ENCODE measurements at regions not wholly inside any gene's neighbourhood (a gene's known extent, or its start where the extent isn't known, plus 50 kb on each side); places are given as distances from the start of the nearest gene placed in this dataset.

DNA sequence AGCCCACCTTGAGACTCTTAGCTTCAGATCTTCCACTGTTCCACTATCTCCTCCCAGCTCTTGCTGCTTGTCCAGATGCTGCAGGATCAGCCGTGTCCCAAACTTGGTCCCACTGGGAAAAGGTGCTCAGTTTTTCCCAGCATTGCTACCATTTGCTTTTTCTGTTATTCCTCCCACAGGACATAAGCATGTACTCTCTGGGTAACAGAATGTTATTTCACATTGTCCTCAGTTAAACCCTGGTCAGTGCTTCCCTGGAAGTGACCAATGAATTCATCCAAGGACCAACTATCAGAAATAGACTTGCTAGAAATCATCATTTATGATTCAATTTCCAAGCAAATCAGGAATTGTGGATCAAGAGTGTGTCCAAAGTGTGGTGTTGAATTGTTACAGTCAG is 179.2 kb upstream of the ZNF32 start:
- POLR2A ChIA-PET = no interaction called here
- no peak for FAIRE-seq
- no peak overlapping the region for H3K4me2 ChIP-seq
- H3K27ac ChIP-seq = no peak overlapping the region
- no peak for ATAC-seq
- DNase-seq (ENCODE audit: low read depth in 1 of 2, low spot score in 1 of 2) = no peak
- CTCF ChIA-PET = no interaction called here
- TF ChIP-seq NPAS2 (CRISPR knock-in tag; IDR thresholded peaks at IDR 0.05; ENCODE audit: borderline replicate concordance) = no peak
- no peak for TF ChIP-seq RNF2 (IDR thresholded peaks at IDR 0.05; ENCODE audit: borderline replicate concordance, low read depth)
- TF ChIP-seq RAD21 (conservative IDR thresholded peaks at IDR 0.05 in 1 of 2, IDR thresholded peaks at IDR 0.05 in 1 of 2) = no peak
- TF ChIP-seq FOSL2 (IDR thresholded peaks at IDR 0.05) = no peak
- no peak for TF ChIP-seq FOSL2 (CRISPR knock-in tag; IDR thresholded peaks at IDR 0.05)
- TF ChIP-seq JUNB (IDR thresholded peaks at IDR 0.05) = no peak
- TF ChIP-seq EP300 (IDR thresholded peaks at IDR 0.05) = no peak
- no peak for TF ChIP-seq BHLHE40 (IDR thresholded peaks at IDR 0.05; ENCODE audit: low read depth, low read length)
- TF ChIP-seq RARB (CRISPR knock-in tag; IDR thresholded peaks at IDR 0.05) = no peak
- no peaks in the 10 kb centered on the region for H3K4me1 ChIP-seq
- no peaks in the 10 kb centered on the region for H3K9me3 ChIP-seq
- WGBS (ENCODE audit: missing lambda C conversion rate) = 0% methylated on average over 1 of the region's 1 CpG
- H3K4me3 ChIP-seq = no peak overlapping the region

DNA sequence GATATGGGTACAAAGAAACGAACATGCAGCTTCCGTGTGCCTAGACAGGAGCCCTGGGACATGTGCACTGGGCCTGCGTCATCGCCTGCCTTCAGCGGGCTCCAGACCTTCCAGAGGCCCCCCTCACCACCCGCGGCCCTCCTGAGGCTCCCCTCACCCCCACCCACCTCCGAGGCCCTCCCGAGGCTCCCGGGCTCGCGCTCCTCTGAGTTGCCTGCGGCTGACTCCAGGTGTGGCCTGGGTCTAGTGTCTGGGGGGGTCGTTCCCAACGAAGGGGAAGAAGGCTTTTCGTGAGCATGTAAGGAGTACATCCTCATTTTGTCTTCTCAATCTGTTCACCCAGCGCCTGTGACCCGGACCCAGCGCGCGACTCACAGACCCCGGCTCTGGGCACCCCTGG is 177.3 kb upstream of the ZNF32 start:
- no peak for DNase-seq (ENCODE audit: low read depth in 1 of 2, low spot score in 1 of 2)
- ChIA-PET POLR2A (no interaction called here), CTCF (no interaction called here)
- Histone ChIP-seq H3K4me3 (no peak overlapping the region), H3K9me3 (no peaks in the 10 kb centered on the region), H3K27ac (no peak overlapping the region), H3K4me2 (no peak overlapping the region), H3K4me1 (no peaks in the 10 kb centered on the region)
- TF ChIP-seq SMC3 (IDR thresholded peaks at IDR 0.05) (no peak), HEYL (CRISPR knock-in tag; IDR thresholded peaks at IDR 0.05) (no peak)
- 49% methylated on average over 20 of the region's 22 CpGs for WGBS (ENCODE audit: missing lambda C conversion rate)
- no peak for ATAC-seq
- no peak for FAIRE-seq

DNA sequence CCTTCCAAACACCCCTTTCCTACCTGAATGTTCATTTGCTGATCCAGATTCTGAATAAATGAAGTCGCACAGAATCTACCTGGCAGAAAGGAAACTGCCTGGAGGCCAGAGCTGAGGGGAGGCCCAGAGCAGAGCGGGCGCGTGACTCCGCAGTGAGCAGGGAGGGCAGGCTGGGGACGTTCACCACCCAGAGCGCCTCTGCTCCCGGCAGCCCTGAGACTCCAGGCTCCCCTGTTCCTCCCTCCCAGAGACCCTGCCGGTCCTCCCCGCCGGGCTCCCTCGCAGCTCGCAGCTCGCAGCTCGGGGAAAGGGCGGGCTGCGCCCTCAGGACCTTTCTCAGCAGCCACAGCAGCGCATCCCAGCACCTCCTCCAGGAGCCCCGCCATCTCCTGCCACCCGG is 176.7 kb upstream of the ZNF32 start:
- TF ChIP-seq CHD4 (IDR thresholded peaks at IDR 0.05; ENCODE audit: borderline replicate concordance) = no peak
- no peak for TF ChIP-seq TFCP2L1 (CRISPR knock-in tag; IDR thresholded peaks at IDR 0.05)
- no peak for TF ChIP-seq CHD2 (IDR thresholded peaks at IDR 0.05; ENCODE audit: low read length, partially characterized antibody)
- no peak for TF ChIP-seq NFE2L2 (conservative IDR thresholded peaks at IDR 0.05; ENCODE audit: low read length)
- TF ChIP-seq ZSCAN20 (CRISPR knock-in tag; IDR thresholded peaks at IDR 0.05) = no peak
- TF ChIP-seq, protein P1, sequence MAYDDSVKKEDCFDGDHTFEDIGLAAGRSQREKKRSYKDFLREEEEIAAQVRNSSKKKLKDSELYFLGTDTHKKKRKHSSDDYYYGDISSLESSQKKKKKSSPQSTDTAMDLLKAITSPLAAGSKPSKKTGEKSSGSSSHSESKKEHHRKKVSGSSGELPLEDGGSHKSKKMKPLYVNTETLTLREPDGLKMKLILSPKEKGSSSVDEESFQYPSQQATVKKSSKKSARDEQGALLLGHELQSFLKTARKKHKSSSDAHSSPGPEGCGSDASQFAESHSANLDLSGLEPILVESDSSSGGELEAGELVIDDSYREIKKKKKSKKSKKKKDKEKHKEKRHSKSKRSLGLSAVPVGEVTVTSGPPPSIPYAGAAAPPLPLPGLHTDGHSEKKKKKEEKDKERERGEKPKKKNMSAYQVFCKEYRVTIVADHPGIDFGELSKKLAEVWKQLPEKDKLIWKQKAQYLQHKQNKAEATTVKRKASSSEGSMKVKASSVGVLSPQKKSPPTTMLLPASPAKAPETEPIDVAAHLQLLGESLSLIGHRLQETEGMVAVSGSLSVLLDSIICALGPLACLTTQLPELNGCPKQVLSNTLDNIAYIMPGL (CRISPR knock-in tag; IDR thresholded peaks at IDR 0.05; ENCODE audit: borderline replicate concordance) = no peak
- no peak for TF ChIP-seq POLR2A (IDR thresholded peaks at IDR 0.05; ENCODE audit: low read length)
- TF ChIP-seq CEBPB (IDR thresholded peaks at IDR 0.05) = no peak
- DNase-seq (ENCODE audit: low read depth in 1 of 2, low spot score in 1 of 2) = no peak
- ChIA-PET POLR2A (no interaction called here), CTCF (no interaction called here)
- H3K9me3 ChIP-seq = no peaks in the 10 kb centered on the region
- H3K4me3 ChIP-seq = no peak overlapping the region
- ATAC-seq = no peak
- no peak overlapping the region for H3K27ac ChIP-seq
- no peak overlapping the region for H3K4me2 ChIP-seq
- FAIRE-seq = no peak
- H3K4me1 ChIP-seq = no peaks in the 10 kb centered on the region
- WGBS (ENCODE audit: missing lambda C conversion rate) = 45% methylated on average over 18 of the region's 20 CpGs

DNA sequence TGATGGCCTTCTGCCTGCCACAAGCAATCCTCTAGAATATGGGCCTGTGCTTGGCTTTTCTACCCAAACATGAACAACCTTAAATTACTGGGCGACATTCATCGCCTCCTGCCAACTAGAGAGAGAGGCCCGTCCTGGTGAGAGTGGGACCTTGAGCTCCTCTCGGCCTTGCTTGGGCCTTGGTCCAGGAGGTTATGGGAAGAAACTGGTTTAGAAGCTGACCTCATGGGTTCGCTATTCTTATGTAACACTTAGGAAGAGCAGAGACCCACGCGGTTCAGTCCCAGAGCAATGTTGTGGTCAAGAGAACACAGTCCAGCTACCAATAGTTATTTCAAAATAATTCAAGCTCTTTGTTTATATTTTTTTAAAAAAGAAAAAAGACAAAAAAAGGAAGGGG is 176.3 kb upstream of the ZNF32 start:
- TF ChIP-seq JUNB (IDR thresholded peaks at IDR 0.05) (no peak), EHMT2 (IDR thresholded peaks at IDR 0.05; ENCODE audit: low read depth) (no peak), RFX5 (IDR thresholded peaks at IDR 0.05) (no peak), HDAC2 (IDR thresholded peaks at IDR 0.05) (no peak), RAD21 (conservative IDR thresholded peaks at IDR 0.05 in 1 of 2, IDR thresholded peaks at IDR 0.05 in 1 of 2) (no peak), MAFK (IDR thresholded peaks at IDR 0.05; ENCODE audit: partially characterized antibody) (no peak), FOXS1 (CRISPR knock-in tag; IDR thresholded peaks at IDR 0.05) (no peak), ESRRA (IDR thresholded peaks at IDR 0.05; ENCODE audit: borderline replicate concordance, low read length) (no peak), NR3C1 (IDR thresholded peaks at IDR 0.05) (no peak)
- TF ChIP-seq, protein P2, sequence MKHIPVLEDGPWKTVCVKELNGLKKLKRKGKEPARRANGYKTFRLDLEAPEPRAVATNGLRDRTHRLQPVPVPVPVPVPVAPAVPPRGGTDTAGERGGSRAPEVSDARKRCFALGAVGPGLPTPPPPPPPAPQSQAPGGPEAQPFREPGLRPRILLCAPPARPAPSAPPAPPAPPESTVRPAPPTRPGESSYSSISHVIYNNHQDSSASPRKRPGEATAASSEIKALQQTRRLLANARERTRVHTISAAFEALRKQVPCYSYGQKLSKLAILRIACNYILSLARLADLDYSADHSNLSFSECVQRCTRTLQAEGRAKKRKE (CRISPR knock-in tag; IDR thresholded peaks at IDR 0.05; ENCODE audit: low read depth) = no peak
- TF ChIP-seq, protein P3, sequence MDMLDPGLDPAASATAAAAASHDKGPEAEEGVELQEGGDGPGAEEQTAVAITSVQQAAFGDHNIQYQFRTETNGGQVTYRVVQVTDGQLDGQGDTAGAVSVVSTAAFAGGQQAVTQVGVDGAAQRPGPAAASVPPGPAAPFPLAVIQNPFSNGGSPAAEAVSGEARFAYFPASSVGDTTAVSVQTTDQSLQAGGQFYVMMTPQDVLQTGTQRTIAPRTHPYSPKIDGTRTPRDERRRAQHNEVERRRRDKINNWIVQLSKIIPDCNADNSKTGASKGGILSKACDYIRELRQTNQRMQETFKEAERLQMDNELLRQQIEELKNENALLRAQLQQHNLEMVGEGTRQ (IDR thresholded peaks at IDR 0.05) = no peak
- TF ChIP-seq, protein P4, sequence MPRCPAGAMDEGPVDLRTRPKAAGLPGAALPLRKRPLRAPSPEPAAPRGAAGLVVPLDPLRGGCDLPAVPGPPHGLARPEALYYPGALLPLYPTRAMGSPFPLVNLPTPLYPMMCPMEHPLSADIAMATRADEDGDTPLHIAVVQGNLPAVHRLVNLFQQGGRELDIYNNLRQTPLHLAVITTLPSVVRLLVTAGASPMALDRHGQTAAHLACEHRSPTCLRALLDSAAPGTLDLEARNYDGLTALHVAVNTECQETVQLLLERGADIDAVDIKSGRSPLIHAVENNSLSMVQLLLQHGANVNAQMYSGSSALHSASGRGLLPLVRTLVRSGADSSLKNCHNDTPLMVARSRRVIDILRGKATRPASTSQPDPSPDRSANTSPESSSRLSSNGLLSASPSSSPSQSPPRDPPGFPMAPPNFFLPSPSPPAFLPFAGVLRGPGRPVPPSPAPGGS (IDR thresholded peaks at IDR 0.05) = no peak
- FAIRE-seq = no peak
- CTCF ChIA-PET = no interaction called here
- Histone ChIP-seq H3K4me3 (no peak overlapping the region), H3K4me2 (no peak overlapping the region), H3K4me1 (no peaks in the 10 kb centered on the region), H3K9me3 (no peaks in the 10 kb centered on the region), H3K27ac (no peak overlapping the region)
- 47% methylated on average over 7 of the region's 7 CpGs for WGBS (ENCODE audit: missing lambda C conversion rate)
- DNase-seq (ENCODE audit: low read depth in 1 of 2, low spot score in 1 of 2) = no peak
- ATAC-seq = no peak
- POLR2A ChIA-PET = no interaction called here
